Esophagus squamous epithelium (tissue), 5 donors: ENCODE measurements at regions not wholly inside any gene's neighbourhood (a gene's known extent, or its start where the extent isn't known, plus 50 kb on each side); places are given as distances from the start of the nearest gene placed in this dataset.

Experiments used
- DNase-seq: peaks from one replicate; lab custom pipeline; 2025; lab: John Stamatoyannopoulos, UW
- H3K27ac ChIP-seq, 4 donors: fragments of 200-600 bp; sonication (generic); one replicate each; pipeline ENCODE4 v1.5.1; 2016 to 2019; ENCODE audit warnings: mild to moderate bottlenecking in 1 of 4
- H3K27me3 ChIP-seq, 4 donors: fragments of 200-600 bp; sonication (generic); 1 replicate in 3 of 4; 2 replicates in 1 of 4; pipeline versions ENCODE4 v1.5.1 to v1.6.0; 2017 to 2021; ENCODE audit warnings: antibody characterized with exemption in 1 of 4
- H3K36me3 ChIP-seq, 3 donors: fragments of 200-600 bp; sonication (generic); one replicate each; pipeline ENCODE4 v1.5.1; 2016 to 2019
- H3K4me1 ChIP-seq, 3 donors: fragments of 200-600 bp; sonication (generic); one replicate each; pipeline ENCODE4 v1.5.1; 2017 to 2019
- H3K4me3 ChIP-seq, 4 donors: fragments of 200-600 bp; sonication (generic); 1 replicate in 3 of 4; 2 replicates in 1 of 4; pipeline ENCODE4 v1.5.1; 2016 to 2019; ENCODE audit warnings: mild to moderate bottlenecking in 2 of 4, moderate library complexity in 1 of 4
- H3K9me3 ChIP-seq, 3 donors: fragments of 200-600 bp; sonication (generic); one replicate each; pipeline ENCODE4 v1.5.1; 2016 to 2019
- POLR2A ChIP-seq, 4 donors: fragments of 450-650 bp; IDR thresholded peaks; one replicate each; pipeline ENCODE4 v1.6.1; 2017; ENCODE audit warnings: antibody characterized with exemption in 4 of 4, mild to moderate bottlenecking in 4 of 4, moderate library complexity in 3 of 4
- WGBS, 2 donors: methylation state at CpG; one replicate each; pipeline ENCODE4 v1.1.5; 2018; 5-methylcytosine and 5-hydroxymethylcytosine counted together
- intact Hi-C: fragments of 100-400 bp; cut with DNase I; formaldehyde crosslinking; loops from one replicate; pipeline ENCODE4 v1.15.0; 2022
- TF ChIP-seq, protein P1 (sequence below), 6 experiments: fragments of 450-650 bp in 4 of 6; fragments of 200-600 bp in 2 of 6; sonication (generic) in 2 of 6; IDR thresholded peaks; one replicate each; pipeline ENCODE4 v1.5.1; 2016 to 2019; ENCODE audit warnings: antibody characterized with exemption in 6 of 6, mild to moderate bottlenecking in 4 of 6, moderate library complexity in 4 of 6
- donor health status: DM: yes; HTN: yes; CAD: no.

DNA sequence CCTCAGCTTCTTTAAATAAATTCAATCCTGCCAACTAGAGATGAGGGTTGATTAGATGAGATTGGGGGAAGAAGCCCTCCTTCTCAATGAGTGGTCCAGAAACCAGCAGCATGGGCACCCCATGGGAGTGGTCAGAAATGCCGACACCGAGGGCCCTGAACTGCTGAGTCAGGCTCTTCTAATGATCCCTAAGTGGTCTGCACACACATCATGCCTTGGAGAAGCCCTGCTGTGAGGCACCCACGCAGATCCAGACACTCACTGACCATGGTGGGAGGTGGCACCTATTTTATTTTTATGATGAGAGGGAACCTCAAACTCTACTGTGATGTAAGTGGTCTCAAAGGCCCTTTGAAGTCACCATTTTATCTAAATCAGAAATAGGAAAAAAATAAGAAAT is 72.3 kb upstream of the BOD1 start:
- no peak for DNase-seq

DNA sequence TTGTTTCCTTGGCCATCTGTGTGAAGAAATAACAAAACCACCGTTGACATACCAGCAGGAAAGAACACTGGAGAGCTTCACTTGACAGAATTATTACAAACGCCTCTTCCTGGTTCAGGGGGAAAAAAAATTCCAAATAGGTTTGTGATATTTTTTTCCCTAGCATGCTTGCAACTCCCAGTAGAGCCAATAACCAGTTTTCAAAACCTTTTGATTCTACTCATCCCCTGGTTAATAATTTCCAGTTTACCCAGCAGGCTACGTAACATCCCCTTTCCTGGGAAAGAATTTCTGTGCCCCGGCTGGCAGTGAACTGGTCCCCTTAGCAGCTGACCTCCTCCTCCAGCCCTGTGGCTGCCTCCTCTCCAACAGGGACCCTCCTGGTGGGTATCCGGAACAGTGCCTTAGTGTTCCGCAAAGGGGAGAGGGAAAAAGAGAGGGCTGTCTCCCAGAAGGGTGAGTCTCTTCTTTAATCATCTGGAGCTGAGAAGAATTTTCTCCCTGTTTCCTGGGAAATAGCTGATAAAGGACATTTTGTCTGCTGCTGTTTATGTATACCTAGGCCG is 72.8 kb upstream of the BOD1 start:
- no peak for TF ChIP-seq POLR2A (IDR thresholded peaks at IDR 0.05)
- H3K4me3 ChIP-seq = no peak overlapping the region
- H3K36me3 ChIP-seq = no peaks in the 10 kb centered on the region
- peak overlapping the region in 3 of 4 donors; percentile 15 to 67 (median 21) for H3K27ac ChIP-seq
- intact Hi-C loops = no loop called here
- 43 to 71% methylated on average over 5 to 7 of the region's 7 CpGs for WGBS, 2 donors
- no peak for DNase-seq
- no peaks in the 10 kb centered on the region for H3K27me3 ChIP-seq
- peaks cover 0 to 6% (median 0%) of the 10 kb centered on the region in 3 donors for H3K4me1 ChIP-seq
- H3K9me3 ChIP-seq = no peaks in the 10 kb centered on the region

More for the DNA sequence above, 72.3 kb upstream of the BOD1 start:
- Histone ChIP-seq H3K9me3 (no peaks in the 10 kb centered on the region), H3K27me3 (no peaks in the 10 kb centered on the region), H3K4me1 (peaks cover 0 to 6% (median 0%) of the 10 kb centered on the region in 3 donors), H3K36me3 (no peaks in the 10 kb centered on the region), H3K27ac (peak overlapping the region in 1 of 4 donors; percentile 52), H3K4me3 (no peak overlapping the region)
- no peak for TF ChIP-seq POLR2A (IDR thresholded peaks at IDR 0.05)
- TF ChIP-seq, protein P1, sequence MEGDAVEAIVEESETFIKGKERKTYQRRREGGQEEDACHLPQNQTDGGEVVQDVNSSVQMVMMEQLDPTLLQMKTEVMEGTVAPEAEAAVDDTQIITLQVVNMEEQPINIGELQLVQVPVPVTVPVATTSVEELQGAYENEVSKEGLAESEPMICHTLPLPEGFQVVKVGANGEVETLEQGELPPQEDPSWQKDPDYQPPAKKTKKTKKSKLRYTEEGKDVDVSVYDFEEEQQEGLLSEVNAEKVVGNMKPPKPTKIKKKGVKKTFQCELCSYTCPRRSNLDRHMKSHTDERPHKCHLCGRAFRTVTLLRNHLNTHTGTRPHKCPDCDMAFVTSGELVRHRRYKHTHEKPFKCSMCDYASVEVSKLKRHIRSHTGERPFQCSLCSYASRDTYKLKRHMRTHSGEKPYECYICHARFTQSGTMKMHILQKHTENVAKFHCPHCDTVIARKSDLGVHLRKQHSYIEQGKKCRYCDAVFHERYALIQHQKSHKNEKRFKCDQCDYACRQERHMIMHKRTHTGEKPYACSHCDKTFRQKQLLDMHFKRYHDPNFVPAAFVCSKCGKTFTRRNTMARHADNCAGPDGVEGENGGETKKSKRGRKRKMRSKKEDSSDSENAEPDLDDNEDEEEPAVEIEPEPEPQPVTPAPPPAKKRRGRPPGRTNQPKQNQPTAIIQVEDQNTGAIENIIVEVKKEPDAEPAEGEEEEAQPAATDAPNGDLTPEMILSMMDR (IDR thresholded peaks at IDR 0.05) = no peak
- intact Hi-C loops = no loop called here
- WGBS, 2 donors = 89 to 90% methylated on average over 1 to 3 of the region's 3 CpGs

DNA sequence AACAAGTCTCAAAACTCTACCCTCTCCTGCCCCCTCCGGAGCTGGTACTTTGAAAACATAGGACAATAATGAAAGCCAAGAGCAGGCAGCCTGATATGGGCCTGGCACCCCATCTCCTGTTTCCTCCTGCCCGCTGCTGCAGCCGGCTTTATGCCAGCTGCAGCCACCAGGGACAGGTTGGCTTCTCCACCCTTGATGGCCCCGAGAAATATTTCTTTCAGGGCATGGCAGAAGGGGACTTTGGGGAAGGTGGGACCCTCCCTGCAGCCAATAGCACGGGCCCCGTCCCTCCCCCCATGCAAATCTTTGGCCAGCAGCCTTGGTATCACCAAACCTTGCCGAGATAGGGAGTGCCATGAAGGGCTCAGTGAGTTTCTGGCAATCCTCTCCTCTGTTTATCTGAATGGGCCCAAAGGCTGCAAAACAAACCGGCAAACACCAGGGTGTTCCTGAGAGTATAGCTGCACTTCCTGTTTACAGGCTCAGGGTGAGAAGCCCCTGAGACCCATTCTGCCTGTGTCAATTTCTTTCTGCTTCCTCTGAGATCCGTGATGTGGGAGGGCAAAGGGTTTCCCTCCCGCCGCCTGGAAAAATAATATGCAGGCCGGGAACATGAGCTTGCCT is 73.4 kb upstream of the BOD1 start:
- no peak for DNase-seq
- H3K27ac ChIP-seq = peak overlapping the region in 3 of 4 donors; percentile 15 to 67 (median 21)
- intact Hi-C loops = no loop called here
- H3K27me3 ChIP-seq = no peaks in the 10 kb centered on the region
- TF ChIP-seq, protein P1 (IDR thresholded peaks at IDR 0.05) = peak in 2 of 6 experiments; percentile 16 to 31
- no peak for TF ChIP-seq POLR2A (IDR thresholded peaks at IDR 0.05)
- H3K36me3 ChIP-seq = no peaks in the 10 kb centered on the region
- no peaks in the 10 kb centered on the region for H3K9me3 ChIP-seq
- WGBS, 2 donors = 27 to 49% methylated on average over 3 to 9 of the region's 12 CpGs
- no peak overlapping the region for H3K4me3 ChIP-seq
- H3K4me1 ChIP-seq = peaks cover 0 to 6% (median 0%) of the 10 kb centered on the region in 3 donors

DNA sequence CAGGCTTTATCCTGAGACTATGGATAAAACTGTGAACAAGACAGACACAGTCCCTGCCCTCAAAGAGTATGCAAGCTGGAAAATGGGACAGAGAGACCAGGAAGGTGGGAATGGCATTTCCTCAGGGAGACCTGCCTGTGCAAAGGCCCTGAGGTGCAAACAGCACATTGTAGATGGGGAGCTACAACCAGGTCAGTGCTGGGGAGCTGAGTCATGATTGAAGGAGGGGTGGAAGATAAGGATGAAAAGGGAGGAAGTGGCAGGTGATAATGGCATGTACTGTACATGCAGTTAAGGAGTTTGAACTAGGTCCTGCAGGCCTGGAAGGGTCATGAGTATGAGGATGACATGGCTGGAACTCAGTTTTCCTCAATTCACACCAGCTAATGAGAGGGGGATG is 75.5 kb upstream of the BOD1 start:
- Histone ChIP-seq H3K27ac (no peak overlapping the region), H3K4me1 (peaks cover 0 to 6% (median 0%) of the 10 kb centered on the region in 3 donors), H3K27me3 (no peaks in the 10 kb centered on the region), H3K4me3 (no peak overlapping the region), H3K9me3 (no peaks in the 10 kb centered on the region), H3K36me3 (no peaks in the 10 kb centered on the region)
- intact Hi-C loops = no loop called here
- TF ChIP-seq, protein P1 (IDR thresholded peaks at IDR 0.05) = no peak
- TF ChIP-seq POLR2A (IDR thresholded peaks at IDR 0.05) = no peak
- DNase-seq = no peak

DNA sequence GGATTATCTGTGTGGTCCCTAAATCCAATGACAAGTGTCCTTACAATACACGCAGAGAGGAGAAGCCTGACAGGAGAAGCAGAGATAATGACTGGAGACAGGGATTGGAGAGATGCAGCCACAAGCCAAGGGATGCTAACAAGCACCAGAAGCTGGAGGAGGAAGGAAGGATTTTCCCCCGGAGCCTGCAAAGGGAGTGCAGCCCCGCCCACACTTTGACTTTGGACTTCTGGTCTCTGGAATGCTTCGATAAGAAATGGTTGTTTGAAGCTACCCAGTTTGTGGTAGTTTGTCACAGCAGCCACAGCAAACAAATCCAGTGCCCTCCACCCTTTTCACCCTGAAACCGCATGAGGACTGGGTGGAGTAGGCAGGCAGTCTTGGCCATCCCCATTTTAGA is 77.2 kb upstream of the BOD1 start:
- intact Hi-C loops = no loop called here
- WGBS, 2 donors = 69 to 81% methylated on average over 3 to 5 of the region's 5 CpGs
- no peak for DNase-seq
- peaks cover 0 to 6% (median 0%) of the 10 kb centered on the region in 3 donors for H3K4me1 ChIP-seq
- H3K4me3 ChIP-seq = no peak overlapping the region
- TF ChIP-seq POLR2A (IDR thresholded peaks at IDR 0.05) = no peak
- TF ChIP-seq, protein P1 (IDR thresholded peaks at IDR 0.05) = no peak
- no peaks in the 10 kb centered on the region for H3K27me3 ChIP-seq
- no peaks in the 10 kb centered on the region for H3K36me3 ChIP-seq
- peak overlapping the region in 1 of 4 donors; percentile 18 for H3K27ac ChIP-seq
- no peaks in the 10 kb centered on the region for H3K9me3 ChIP-seq
